SK-N-SH (cell line): ENCODE measurements at regions not wholly inside any gene's neighbourhood (a gene's known extent, or its start where the extent isn't known, plus 50 kb on each side); places are given as distances from the start of the nearest gene placed in this dataset.

Experiments
- CTCF ChIA-PET: fragments of 300-600, 350-600 bp; formaldehyde crosslinking; extraction: SDS; loops from one replicate; lab custom pipeline; 2021; lab: Yijun Ruan, JAX
- POLR2A ChIA-PET: fragments of 350-600 bp; sonication (Branson Sonifier 250); formaldehyde crosslinking; extraction: SDS; loops from one replicate; lab custom pipeline; 2020; ENCODE audit warnings: antibody characterized with exemption, inconsistent platforms; lab: Yijun Ruan, JAX
- DNase-seq: peaks from one replicate; pipeline ENCODE4 v3.0.0; 2012
- H2AFZ ChIP-seq: fragments of 200-600 bp; sonication (generic); 2 replicates; pipeline ENCODE4 v1.8.1; 2016; ENCODE audit warnings: antibody characterized with exemption, mild to moderate bottlenecking, low read depth
- H3F3A ChIP-seq: fragments of 200-600 bp; sonication (generic); replicated peaks from 2 replicates; pipeline ENCODE3; 2016; ENCODE audit warnings: antibody characterized with exemption, mild to moderate bottlenecking; ENCODE audit not compliant: insufficient read depth
- H3K27ac ChIP-seq, 2 experiments: fragments of 200-500 bp in 1 of 2; fragments of 200-600 bp in 1 of 2; sonication (Bioruptor generic) in 1 of 2; sonication (generic), shearing (Covaris generic) in 1 of 2; 2 replicates each; pipeline versions ENCODE4 v1.5.1 to v1.6.1; 2014 to 2016; ENCODE audit warnings: low read depth in 2 of 2, inconsistent platforms in 1 of 2, low read length in 1 of 2, mild to moderate bottlenecking in 1 of 2, mixed read lengths in 1 of 2
- H3K27me3 ChIP-seq: fragments of 200-600 bp; sonication (generic), shearing (Covaris generic); 2 replicates; pipeline ENCODE4 v1.6.1; 2016; ENCODE audit warnings: mixed run types; ENCODE audit not compliant: insufficient read depth
- H3K36me3 ChIP-seq, 2 experiments: fragments of 200-500 bp in 1 of 2; fragments of 200-600 bp in 1 of 2; sonication (Bioruptor generic) in 1 of 2; sonication (generic) in 1 of 2; replicated peaks in 1 of 2; 2 replicates each; pipeline versions ENCODE3 to v1.5.1; 2014 to 2016; ENCODE audit warnings: low read length in 1 of 2, mild to moderate bottlenecking in 1 of 2; ENCODE audit not compliant: insufficient read depth in 2 of 2, control insufficient read depth in 1 of 2
- H3K4me1 ChIP-seq, 2 experiments: fragments of 200-500 bp in 1 of 2; fragments of 200-600 bp in 1 of 2; sonication (Bioruptor generic) in 1 of 2; sonication (generic), shearing (Covaris generic) in 1 of 2; 2 replicates each; pipeline versions ENCODE4 v1.5.1 to v1.6.1; 2014 to 2016; ENCODE audit warnings: low read depth in 1 of 2, low read length in 1 of 2, mixed run types in 1 of 2; ENCODE audit not compliant: insufficient read depth in 2 of 2, control insufficient read depth in 1 of 2
- H3K4me2 ChIP-seq: fragments of 200-600 bp; sonication (generic), shearing (Covaris generic); 2 replicates; pipeline ENCODE4 v1.6.1; 2017; ENCODE audit warnings: mixed run types
- H3K4me3 ChIP-seq, 2 experiments: fragments of 200-500 bp in 1 of 2; fragments of 200-600 bp in 1 of 2; sonication (Bioruptor generic) in 1 of 2; sonication (generic), shearing (Covaris generic) in 1 of 2; 2 replicates each; pipeline versions ENCODE4 v1.5.1 to v1.8.1; 2014 to 2016; ENCODE audit warnings: low read depth in 2 of 2, inconsistent platforms in 1 of 2, low read length in 1 of 2, mild to moderate bottlenecking in 1 of 2, mixed read lengths in 1 of 2, moderate library complexity in 1 of 2
- H3K79me2 ChIP-seq: fragments of 200-600 bp; sonication (generic); 2 replicates; pipeline ENCODE4 v1.8.1; 2017; ENCODE audit warnings: mild to moderate bottlenecking; ENCODE audit not compliant: insufficient read depth
- H3K9ac ChIP-seq: fragments of 200-600 bp; sonication (generic); 2 replicates; pipeline ENCODE4 v1.6.1; 2017; ENCODE audit warnings: mixed run types
- H3K9me2 ChIP-seq: fragments of 200-600 bp; sonication (generic); 2 replicates; pipeline ENCODE4 v1.6.1; 2017; ENCODE audit warnings: mixed run types
- H3K9me3 ChIP-seq: fragments of 200-600 bp; sonication (generic); 2 replicates; pipeline ENCODE4 v1.6.1; 2017; ENCODE audit warnings: mixed run types, mild to moderate bottlenecking, moderate library complexity
- H4K20me1 ChIP-seq: fragments of 200-600 bp; sonication (generic); 2 replicates; pipeline ENCODE4 v1.6.1; 2017; ENCODE audit warnings: mild to moderate bottlenecking, mixed run types; ENCODE audit not compliant: insufficient read depth
- CHD2 ChIP-seq: fragments of 150-350 bp; IDR thresholded peaks from 2 replicates; pipeline ENCODE4 v1.6.1; 2018; ENCODE audit warnings: low read length; ENCODE audit not compliant: partially characterized antibody
- EP300 ChIP-seq, 2 experiments: IDR thresholded peaks; 2 replicates each; pipeline versions ENCODE4 v1.4.0 to v1.6.1; 2012; ENCODE audit warnings: borderline replicate concordance in 1 of 2, low read depth in 1 of 2, low read length in 1 of 2
- EZH2phosphoT487 ChIP-seq: fragments of 200-600 bp; sonication (generic); IDR thresholded peaks from 2 replicates; pipeline ENCODE4 v1.6.1; 2017; ENCODE audit warnings: low read depth, mixed run types, mild to moderate bottlenecking, antibody characterized with exemption, moderate library complexity, borderline replicate concordance
- FOXJ3 ChIP-seq: sonication (generic); formaldehyde crosslinking; IDR thresholded peaks from 2 replicates; pipeline ENCODE4 v1.5.1; 2020; ENCODE audit warnings: mild to moderate bottlenecking, missing genetic modification reagents
- NFIC ChIP-seq: IDR thresholded peaks from 2 replicates; pipeline ENCODE4 v1.4.0; 2012; ENCODE audit warnings: borderline replicate concordance
- NRF1 ChIP-seq: IDR thresholded peaks from 2 replicates; pipeline ENCODE4 v1.6.1; 2012; ENCODE audit warnings: low read depth, mild to moderate bottlenecking, low read length
- RAD21 ChIP-seq: IDR thresholded peaks from 2 replicates; pipeline ENCODE4 v1.6.1; 2012; ENCODE audit warnings: mild to moderate bottlenecking, low read length
- RCOR1 ChIP-seq: fragments of 150-350 bp; IDR thresholded peaks from 2 replicates; pipeline ENCODE4 v1.6.1; 2017; ENCODE audit warnings: antibody characterized with exemption, low read length
- RFX5 ChIP-seq: IDR thresholded peaks from 2 replicates; pipeline ENCODE4 v1.6.1; 2012; ENCODE audit warnings: mild to moderate bottlenecking, improper control_type of control experiment, low read length
- SIN3A ChIP-seq: IDR thresholded peaks from 2 replicates; pipeline ENCODE4 v1.6.1; 2012; ENCODE audit warnings: low read depth, mild to moderate bottlenecking, low read length, moderate library complexity, borderline replicate concordance
- SMC3 ChIP-seq: IDR thresholded peaks from 2 replicates; pipeline ENCODE4 v1.6.1; 2012; ENCODE audit warnings: low read depth, low read length, improper control_type of control experiment
- TAF1 ChIP-seq: IDR thresholded peaks from 2 replicates; pipeline ENCODE4 v1.6.1; 2012; ENCODE audit warnings: low read depth, mild to moderate bottlenecking, low read length, moderate library complexity, borderline replicate concordance
- WGBS: methylation state at CpG from one replicate; pipeline ENCODE4 v1.1.6; 2017; ENCODE audit warnings: low lambda C conversion rate; 5-methylcytosine and 5-hydroxymethylcytosine counted together
- TF ChIP-seq, protein P1 (sequence below): fragments of 150-350 bp; IDR thresholded peaks from 2 replicates; pipeline ENCODE4 v1.6.1; 2017; ENCODE audit warnings: antibody characterized with exemption, low read length, low read depth, borderline replicate concordance
- TF ChIP-seq, protein P2 (sequence below): fragments of 200-600 bp; sonication (generic); IDR thresholded peaks from 2 replicates; pipeline ENCODE4 v1.6.1; 2017; ENCODE audit warnings: antibody characterized with exemption, mild to moderate bottlenecking, moderate library complexity
- TF ChIP-seq, protein P3 (sequence below): IDR thresholded peaks from 2 replicates; pipeline ENCODE4 v1.4.0; 2012; ENCODE audit warnings: low read depth, borderline replicate concordance

DNA sequence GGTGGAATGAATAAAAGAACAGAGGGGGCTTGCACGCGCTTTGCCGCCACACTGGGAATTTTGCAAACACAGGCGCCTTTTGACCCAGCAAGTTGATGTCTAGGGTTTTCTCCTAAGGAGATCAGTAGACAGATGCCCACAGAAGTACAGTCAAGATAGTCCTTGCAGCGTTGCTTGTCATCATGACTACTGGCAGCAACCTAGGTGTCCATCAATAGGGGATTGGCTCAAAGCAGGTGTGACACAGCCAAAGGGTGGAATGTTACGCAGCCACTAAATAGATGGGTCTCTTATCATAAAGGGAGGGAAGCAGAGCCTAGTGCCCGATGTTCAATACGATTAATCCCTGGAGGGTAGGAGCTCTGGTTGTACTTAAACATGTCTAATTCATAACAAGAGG is 63.8 kb upstream of the GGTA1 start:
- DNase-seq, result no peak
- Histone ChIP-seq H3K9me3 (no peaks in the 10 kb centered on the region), H3K79me2 (peaks cover 7% of the 10 kb centered on the region; the same call in 1 of the 2 replicates), H4K20me1 (no peaks in the 10 kb centered on the region), H3K4me2 (no peak overlapping the region), H3K9ac (no peak overlapping the region), H3K27me3 (no peaks in the 10 kb centered on the region), H3K4me1 (peaks cover 26 to 44% of the 10 kb centered on the region in 2 experiments)
- POLR2A ChIA-PET, result no interaction called here
- no peak for TF ChIP-seq TAF1
- no peak for TF ChIP-seq EP300 (IDR thresholded peaks at IDR 0.05; ENCODE audit: borderline replicate concordance in 1 of 2, low read depth in 1 of 2, low read length in 1 of 2)
- TF ChIP-seq, protein P1, sequence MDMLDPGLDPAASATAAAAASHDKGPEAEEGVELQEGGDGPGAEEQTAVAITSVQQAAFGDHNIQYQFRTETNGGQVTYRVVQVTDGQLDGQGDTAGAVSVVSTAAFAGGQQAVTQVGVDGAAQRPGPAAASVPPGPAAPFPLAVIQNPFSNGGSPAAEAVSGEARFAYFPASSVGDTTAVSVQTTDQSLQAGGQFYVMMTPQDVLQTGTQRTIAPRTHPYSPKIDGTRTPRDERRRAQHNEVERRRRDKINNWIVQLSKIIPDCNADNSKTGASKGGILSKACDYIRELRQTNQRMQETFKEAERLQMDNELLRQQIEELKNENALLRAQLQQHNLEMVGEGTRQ, result no peak
- TF ChIP-seq CHD2, result no peak
- TF ChIP-seq, protein P2, sequence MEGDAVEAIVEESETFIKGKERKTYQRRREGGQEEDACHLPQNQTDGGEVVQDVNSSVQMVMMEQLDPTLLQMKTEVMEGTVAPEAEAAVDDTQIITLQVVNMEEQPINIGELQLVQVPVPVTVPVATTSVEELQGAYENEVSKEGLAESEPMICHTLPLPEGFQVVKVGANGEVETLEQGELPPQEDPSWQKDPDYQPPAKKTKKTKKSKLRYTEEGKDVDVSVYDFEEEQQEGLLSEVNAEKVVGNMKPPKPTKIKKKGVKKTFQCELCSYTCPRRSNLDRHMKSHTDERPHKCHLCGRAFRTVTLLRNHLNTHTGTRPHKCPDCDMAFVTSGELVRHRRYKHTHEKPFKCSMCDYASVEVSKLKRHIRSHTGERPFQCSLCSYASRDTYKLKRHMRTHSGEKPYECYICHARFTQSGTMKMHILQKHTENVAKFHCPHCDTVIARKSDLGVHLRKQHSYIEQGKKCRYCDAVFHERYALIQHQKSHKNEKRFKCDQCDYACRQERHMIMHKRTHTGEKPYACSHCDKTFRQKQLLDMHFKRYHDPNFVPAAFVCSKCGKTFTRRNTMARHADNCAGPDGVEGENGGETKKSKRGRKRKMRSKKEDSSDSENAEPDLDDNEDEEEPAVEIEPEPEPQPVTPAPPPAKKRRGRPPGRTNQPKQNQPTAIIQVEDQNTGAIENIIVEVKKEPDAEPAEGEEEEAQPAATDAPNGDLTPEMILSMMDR, result no peak
- no peak for TF ChIP-seq RAD21
- no peak for TF ChIP-seq RFX5
- no peak for TF ChIP-seq EZH2phosphoT487
- no peak for TF ChIP-seq RCOR1
- no peak for TF ChIP-seq NRF1
- TF ChIP-seq, protein P3, sequence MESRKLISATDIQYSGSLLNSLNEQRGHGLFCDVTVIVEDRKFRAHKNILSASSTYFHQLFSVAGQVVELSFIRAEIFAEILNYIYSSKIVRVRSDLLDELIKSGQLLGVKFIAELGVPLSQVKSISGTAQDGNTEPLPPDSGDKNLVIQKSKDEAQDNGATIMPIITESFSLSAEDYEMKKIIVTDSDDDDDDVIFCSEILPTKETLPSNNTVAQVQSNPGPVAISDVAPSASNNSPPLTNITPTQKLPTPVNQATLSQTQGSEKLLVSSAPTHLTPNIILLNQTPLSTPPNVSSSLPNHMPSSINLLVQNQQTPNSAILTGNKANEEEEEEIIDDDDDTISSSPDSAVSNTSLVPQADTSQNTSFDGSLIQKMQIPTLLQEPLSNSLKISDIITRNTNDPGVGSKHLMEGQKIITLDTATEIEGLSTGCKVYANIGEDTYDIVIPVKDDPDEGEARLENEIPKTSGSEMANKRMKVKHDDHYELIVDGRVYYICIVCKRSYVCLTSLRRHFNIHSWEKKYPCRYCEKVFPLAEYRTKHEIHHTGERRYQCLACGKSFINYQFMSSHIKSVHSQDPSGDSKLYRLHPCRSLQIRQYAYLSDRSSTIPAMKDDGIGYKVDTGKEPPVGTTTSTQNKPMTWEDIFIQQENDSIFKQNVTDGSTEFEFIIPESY, result no peak
- no peak for TF ChIP-seq NFIC
- no peak for TF ChIP-seq SMC3
- no peak for TF ChIP-seq FOXJ3 (CRISPR knock-in tag)
- no peak for TF ChIP-seq SIN3A
- TF ChIP-seq, all 33 proteins: peak for 0
- Histone ChIP-seq H3K36me3 (no peaks in the 10 kb centered on the region), H3K4me3 (no peak overlapping the region), H2AFZ (no peak overlapping the region), H3F3A (peaks cover 20% of the 10 kb centered on the region), H3K9me2 (no peaks in the 10 kb centered on the region), H3K27ac (no peak overlapping the region)
- CTCF ChIA-PET, result interaction anchor here (1.1 to 5.1 kb wide), 4 partner anchors 13 to 18 kb away, joined by 4 to 31 read pairs (median 5); no protein-coding TSS in a partner anchor
- 78% methylated on average over 8 of the region's 8 CpGs for WGBS
